ENCODE measurements at regions not wholly inside any gene's neighbourhood (a gene's known extent, or its start where the extent isn't known, plus 50 kb on each side); places are given as distances from the start of the nearest gene placed in this dataset.
A peak's percentile ranks its signal among the peaks of the same experiment; 100 is the strongest.
"Not testable (repeated sequence)": the region's sequence is repeated elsewhere in the genome, so short reads cannot be mapped to it uniquely, and the experiment has no call there.

DNA sequence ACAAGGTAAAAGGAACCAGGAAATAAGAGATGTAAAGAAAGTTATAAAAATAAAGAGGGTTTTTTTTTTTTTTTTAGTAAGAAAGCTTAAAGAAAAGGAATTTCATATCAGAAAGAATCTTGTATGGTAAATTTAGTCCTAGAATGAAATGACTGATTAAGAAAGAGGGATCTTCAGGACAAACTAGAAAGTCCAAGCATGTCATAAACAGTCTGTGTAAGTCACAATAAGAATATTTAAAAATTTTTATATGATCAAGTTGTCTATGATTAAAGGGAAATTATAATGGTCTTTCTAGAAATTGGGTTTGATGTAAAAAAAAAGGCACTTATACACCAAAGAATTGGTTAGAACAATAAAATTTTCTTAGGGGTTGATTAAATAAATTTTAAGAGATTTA is 289.5 kb downstream of the XPNPEP1 start:
- Histone ChIP-seq H3K27ac (ENCODE audit: extremely low read depth, low read depth, low read length) (no peak overlapping the region), H3K4me3 (ENCODE audit: low read depth, low read length) (no peak overlapping the region), H3K9me3 (ENCODE audit: control insufficient read depth, insufficient read depth, low read depth, low read length) (no peaks in the 10 kb centered on the region), H3K36me3 (ENCODE audit: control insufficient read depth in 2 of 2, insufficient read depth in 1 of 2, low read length in 2 of 2) (no peaks in the 10 kb centered on the region), H3K4me1 (ENCODE audit: control insufficient read depth, insufficient read depth, low read length) (no peaks in the 10 kb centered on the region)
- TF ChIP-seq SETDB1 (IDR thresholded peaks at IDR 0.05; ENCODE audit: insufficient read length, low read length), result peak; percentile 90
- TF ChIP-seq SP3 (tag by site-specific recombination; IDR thresholded peaks at IDR 0.05), result no peak
- CTCF ChIA-PET, result no interaction called here
- POLR2A ChIA-PET, result no interaction called here

DNA sequence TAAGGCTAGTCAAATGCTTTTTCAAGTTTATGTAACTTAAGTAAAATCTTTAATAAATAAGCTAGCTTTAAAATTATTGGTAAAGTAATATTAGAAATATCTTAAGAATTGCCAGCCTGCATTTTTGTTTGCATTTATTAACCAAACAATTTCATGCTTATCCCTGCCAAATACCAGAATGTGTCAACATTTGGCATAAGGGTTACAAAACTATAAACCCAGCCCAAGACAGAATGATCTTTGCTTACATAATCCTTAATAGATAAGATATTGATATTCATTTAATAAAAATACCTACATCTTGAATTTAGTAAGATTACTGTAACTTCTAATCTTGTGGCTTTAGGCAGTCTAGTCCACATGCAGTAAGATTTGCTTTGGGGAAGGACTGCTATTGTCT is 290.3 kb downstream of the XPNPEP1 start:
- H3K4me1 ChIP-seq (ENCODE audit: control insufficient read depth, insufficient read depth, low read length); H3K9me3 ChIP-seq (ENCODE audit: control insufficient read depth, insufficient read depth, low read depth, low read length); POLR2A ChIA-PET; H3K4me3 ChIP-seq (ENCODE audit: low read depth, low read length); H3K27ac ChIP-seq (ENCODE audit: extremely low read depth, low read depth, low read length); H3K36me3 ChIP-seq (ENCODE audit: control insufficient read depth in 2 of 2, insufficient read depth in 1 of 2, low read length in 2 of 2); CTCF ChIA-PET: not testable (repeated sequence)

DNA sequence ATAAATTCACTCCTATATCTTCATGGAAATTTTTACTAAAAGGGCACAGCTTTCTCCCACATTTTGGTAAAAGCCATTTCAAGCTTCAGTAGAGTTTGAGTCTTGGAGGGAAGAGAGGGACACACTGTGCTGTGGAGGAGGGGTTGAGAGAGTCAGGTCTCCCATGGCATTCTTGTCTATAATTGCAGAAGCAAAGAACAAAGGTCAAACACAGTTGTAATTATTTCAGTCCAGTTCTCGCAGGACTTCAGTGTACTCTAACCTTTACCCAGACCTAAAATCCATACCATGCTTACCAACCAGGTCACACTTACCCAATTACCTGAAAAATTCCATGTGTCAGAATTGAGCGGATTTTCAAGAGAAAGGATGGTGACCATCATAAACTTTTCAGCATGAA is 298.4 kb downstream of the XPNPEP1 start:
- Histone ChIP-seq H3K4me3 (ENCODE audit: low read depth, low read length) (no peak overlapping the region), H3K9me3 (ENCODE audit: control insufficient read depth, insufficient read depth, low read depth, low read length) (no peaks in the 10 kb centered on the region), H3K4me1 (ENCODE audit: control insufficient read depth, insufficient read depth, low read length) (no peaks in the 10 kb centered on the region), H3K27ac (ENCODE audit: extremely low read depth, low read depth, low read length) (no peak overlapping the region), H3K36me3 (ENCODE audit: control insufficient read depth in 2 of 2, insufficient read depth in 1 of 2, low read length in 2 of 2) (no peaks in the 10 kb centered on the region)
- ChIA-PET POLR2A (no interaction called here), CTCF (no interaction called here)
- no peak for TF ChIP-seq ZNF623 (tag by site-specific recombination; IDR thresholded peaks at IDR 0.05)
- TF ChIP-seq TRIM28 (IDR thresholded peaks at IDR 0.05; ENCODE audit: borderline replicate concordance, low read length), result no peak
- no peak for TF ChIP-seq ZNF416 (tag by site-specific recombination; IDR thresholded peaks at IDR 0.05)
- no peak for TF ChIP-seq ZNF335 (tag by site-specific recombination; conservative IDR thresholded peaks at IDR 0.05)
- TF ChIP-seq ZNF404 (tag by site-specific recombination; IDR thresholded peaks at IDR 0.05), result no peak
- no peak for TF ChIP-seq ZNF48 (tag by site-specific recombination; IDR thresholded peaks at IDR 0.05)
- no peak for TF ChIP-seq ZNF366 (tag by site-specific recombination; conservative IDR thresholded peaks at IDR 0.05)
- TF ChIP-seq ZNF560 (tag by site-specific recombination; IDR thresholded peaks at IDR 0.05; ENCODE audit: borderline replicate concordance), result no peak
- no peak for TF ChIP-seq ZNF350 (tag by site-specific recombination; IDR thresholded peaks at IDR 0.05)
- TF ChIP-seq GLIS2 (tag by site-specific recombination; IDR thresholded peaks at IDR 0.05), result no peak
- TF ChIP-seq ZNF37A (tag by site-specific recombination; IDR thresholded peaks at IDR 0.05), result no peak

DNA sequence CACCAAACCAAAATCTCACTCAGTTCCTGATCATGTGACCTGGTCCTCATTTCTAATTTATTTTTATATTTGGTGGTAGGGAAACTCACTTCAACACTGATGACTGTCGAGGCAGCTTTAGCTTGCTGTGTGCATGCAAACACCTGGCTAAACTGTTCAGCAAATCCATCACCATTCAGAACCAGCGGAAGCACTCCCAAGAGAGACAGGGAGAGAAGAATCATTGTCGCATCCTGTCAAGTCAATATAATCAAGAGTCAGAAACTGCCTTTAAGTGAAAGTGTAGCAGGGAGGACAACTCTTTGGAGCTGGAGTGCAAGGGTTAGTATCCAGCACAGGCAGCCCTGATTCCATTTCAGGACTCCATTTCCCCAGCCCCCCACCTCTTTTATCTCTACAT is 300.7 kb downstream of the XPNPEP1 start:
- Histone ChIP-seq H3K4me3 (ENCODE audit: low read depth, low read length) (no peak overlapping the region), H3K36me3 (ENCODE audit: control insufficient read depth in 2 of 2, insufficient read depth in 1 of 2, low read length in 2 of 2) (no peaks in the 10 kb centered on the region), H3K27ac (ENCODE audit: extremely low read depth, low read depth, low read length) (no peak overlapping the region), H3K9me3 (ENCODE audit: control insufficient read depth, insufficient read depth, low read depth, low read length) (no peaks in the 10 kb centered on the region), H3K4me1 (ENCODE audit: control insufficient read depth, insufficient read depth, low read length) (no peaks in the 10 kb centered on the region)
- ChIA-PET CTCF (no interaction called here), POLR2A (no interaction called here)
- TF ChIP-seq, protein P1, sequence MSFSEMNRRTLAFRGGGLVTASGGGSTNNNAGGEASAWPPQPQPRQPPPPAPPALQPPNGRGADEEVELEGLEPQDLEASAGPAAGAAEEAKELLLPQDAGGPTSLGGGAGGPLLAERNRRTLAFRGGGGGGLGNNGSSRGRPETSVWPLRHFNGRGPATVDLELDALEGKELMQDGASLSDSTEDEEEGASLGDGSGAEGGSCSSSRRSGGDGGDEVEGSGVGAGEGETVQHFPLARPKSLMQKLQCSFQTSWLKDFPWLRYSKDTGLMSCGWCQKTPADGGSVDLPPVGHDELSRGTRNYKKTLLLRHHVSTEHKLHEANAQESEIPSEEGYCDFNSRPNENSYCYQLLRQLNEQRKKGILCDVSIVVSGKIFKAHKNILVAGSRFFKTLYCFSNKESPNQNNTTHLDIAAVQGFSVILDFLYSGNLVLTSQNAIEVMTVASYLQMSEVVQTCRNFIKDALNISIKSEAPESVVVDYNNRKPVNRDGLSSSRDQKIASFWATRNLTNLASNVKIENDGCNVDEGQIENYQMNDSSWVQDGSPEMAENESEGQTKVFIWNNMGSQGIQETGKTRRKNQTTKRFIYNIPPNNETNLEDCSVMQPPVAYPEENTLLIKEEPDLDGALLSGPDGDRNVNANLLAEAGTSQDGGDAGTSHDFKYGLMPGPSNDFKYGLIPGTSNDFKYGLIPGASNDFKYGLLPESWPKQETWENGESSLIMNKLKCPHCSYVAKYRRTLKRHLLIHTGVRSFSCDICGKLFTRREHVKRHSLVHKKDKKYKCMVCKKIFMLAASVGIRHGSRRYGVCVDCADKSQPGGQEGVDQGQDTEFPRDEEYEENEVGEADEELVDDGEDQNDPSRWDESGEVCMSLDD (tag by site-specific recombination; IDR thresholded peaks at IDR 0.05), result no peak
- TF ChIP-seq ZNF747 (tag by site-specific recombination; IDR thresholded peaks at IDR 0.05) (no peak), SP3 (tag by site-specific recombination; IDR thresholded peaks at IDR 0.05) (no peak), ZBTB21 (tag by site-specific recombination; IDR thresholded peaks at IDR 0.05) (no peak), ZNF768 (tag by site-specific recombination; IDR thresholded peaks at IDR 0.05) (no peak), SP7 (tag by site-specific recombination; IDR thresholded peaks at IDR 0.05) (no peak)
